A673 (cell line): ENCODE measurements at regions not wholly inside any gene's neighbourhood (a gene's known extent, or its start where the extent isn't known, plus 50 kb on each side); places are given as distances from the start of the nearest gene placed in this dataset.

ENCODE experiments used
- BruUV-seq: library from RNA; stranded (reverse); fragments of 400-500 nt; replicated peaks from 2 replicates; lab custom pipeline; 2021; lab: Mats Ljungman, UMichigan
- CTCF ChIA-PET: fragments of 300-600 bp; sonication (Branson Sonifier 250); formaldehyde crosslinking; loops from one replicate; lab custom pipeline; 2022; ENCODE audit warnings: antibody characterized with exemption; lab: Charles Lee
- POLR2A ChIA-PET: fragments of 300-600 bp; sonication (Branson Sonifier 250); formaldehyde crosslinking; loops from one replicate; lab custom pipeline; 2022; ENCODE audit warnings: antibody characterized with exemption; ENCODE audit not compliant: low non-redundant PET; lab: Charles Lee
- DNase-seq: peaks from one replicate; pipeline ENCODE4 v3.0.0-alpha.2; 2015; ENCODE audit warnings: low spot score
- H3K27ac ChIP-seq: fragments of 200-600 bp; sonication (generic); 2 replicates; pipeline ENCODE4 v1.5.1; 2016; ENCODE audit warnings: mixed run types, low read depth, mild to moderate bottlenecking, mixed read lengths, antibody characterized with exemption, low read length; ENCODE audit not compliant: poor library complexity, severe bottlenecking
- H3K27me3 ChIP-seq: fragments of 200-600 bp; sonication (generic); replicated peaks from 2 replicates; pipeline ENCODE4 v1.6.1; 2017; ENCODE audit warnings: mixed run types, low read depth, mild to moderate bottlenecking, mixed read lengths, antibody characterized with exemption, low read length; ENCODE audit not compliant: insufficient read depth, poor library complexity
- H3K36me3 ChIP-seq: fragments of 200-600 bp; sonication (generic); 2 replicates; pipeline ENCODE4 v1.6.1; 2016; ENCODE audit warnings: mixed run types, mild to moderate bottlenecking, mixed read lengths, antibody characterized with exemption, low read length; ENCODE audit not compliant: insufficient read depth, poor library complexity, severe bottlenecking
- H3K4me1 ChIP-seq: fragments of 200-600 bp; sonication (generic); 2 replicates; pipeline ENCODE4 v1.6.1; 2017; ENCODE audit warnings: mixed run types, mild to moderate bottlenecking, mixed read lengths, antibody characterized with exemption, low read length; ENCODE audit not compliant: insufficient read depth, poor library complexity, severe bottlenecking
- H3K4me3 ChIP-seq: fragments of 200-600 bp; sonication (generic); 2 replicates; pipeline ENCODE4 v1.5.1; 2016; ENCODE audit warnings: low read depth, mixed run types, mild to moderate bottlenecking, mixed read lengths, low read length; ENCODE audit not compliant: poor library complexity, severe bottlenecking
- H3K9me3 ChIP-seq: fragments of 200-600 bp; sonication (generic); 2 replicates; pipeline ENCODE4 v1.6.1; 2016; ENCODE audit warnings: mixed run types, low read depth, mild to moderate bottlenecking, mixed read lengths, antibody characterized with exemption, low read length; ENCODE audit not compliant: poor library complexity, severe bottlenecking
- CTCF ChIP-seq: fragments of 300-800, 200-600 bp; sonication (generic); conservative IDR thresholded peaks from 2 replicates; pipeline ENCODE4 v1.5.1; 2017; ENCODE audit warnings: low read depth, mild to moderate bottlenecking, antibody characterized with exemption, low read length, moderate library complexity, mixed read lengths
- EZH2 ChIP-seq: fragments of 200-600 bp; sonication (generic); IDR thresholded peaks from 2 replicates; pipeline ENCODE4 v1.6.1; 2017; ENCODE audit warnings: borderline replicate concordance, low read depth, mild to moderate bottlenecking, mixed read lengths, antibody characterized with exemption, low read length; ENCODE audit not compliant: poor library complexity, severe bottlenecking
- intact Hi-C: fragments of 100-400 bp; cut with micrococcal nuclease; formaldehyde crosslinking; loops from one replicate; pipeline ENCODE4 v1.10.0; 2022; ENCODE audit not compliant: unreplicated experiment

- H3K4me1 ChIP-seq: no peaks in the 10 kb centered on the region
- TF ChIP-seq CTCF (no peak), EZH2 (no peak)
- no peaks in the 10 kb centered on the region for H3K36me3 ChIP-seq
- ChIA-PET CTCF (no interaction called here), POLR2A (no interaction called here)
- no TSS peak for BruUV-seq
- H3K27ac ChIP-seq: no peak overlapping the region
- H3K4me3 ChIP-seq: no peak overlapping the region
- no peak for DNase-seq
- no peaks in the 10 kb centered on the region for H3K9me3 ChIP-seq
- no peaks in the 10 kb centered on the region for H3K27me3 ChIP-seq
- intact Hi-C loops: no loop called here
Measured at GRCh38 chr16:14345512-14346115, 274.5 kb downstream of the MRTFB start.

GRCh38 chr16:14344945-14345344 is 273.8 kb downstream of the MRTFB start:
- TF ChIP-seq EZH2 (no peak), CTCF (no peak)
- no peak overlapping the region for H3K27ac ChIP-seq
- DNase-seq: no peak
- intact Hi-C loops: no loop called here
- H3K4me1 ChIP-seq: no peaks in the 10 kb centered on the region
- no peaks in the 10 kb centered on the region for H3K36me3 ChIP-seq
- POLR2A ChIA-PET: interaction anchor here (0.6 kb wide), 1 partner anchor 251 kb away, joined by 4 read pairs; no protein-coding TSS in a partner anchor
- H3K4me3 ChIP-seq: no peak overlapping the region
- no TSS peak for BruUV-seq
- no peaks in the 10 kb centered on the region for H3K9me3 ChIP-seq
- CTCF ChIA-PET: no interaction called here
- no peaks in the 10 kb centered on the region for H3K27me3 ChIP-seq

DNA sequence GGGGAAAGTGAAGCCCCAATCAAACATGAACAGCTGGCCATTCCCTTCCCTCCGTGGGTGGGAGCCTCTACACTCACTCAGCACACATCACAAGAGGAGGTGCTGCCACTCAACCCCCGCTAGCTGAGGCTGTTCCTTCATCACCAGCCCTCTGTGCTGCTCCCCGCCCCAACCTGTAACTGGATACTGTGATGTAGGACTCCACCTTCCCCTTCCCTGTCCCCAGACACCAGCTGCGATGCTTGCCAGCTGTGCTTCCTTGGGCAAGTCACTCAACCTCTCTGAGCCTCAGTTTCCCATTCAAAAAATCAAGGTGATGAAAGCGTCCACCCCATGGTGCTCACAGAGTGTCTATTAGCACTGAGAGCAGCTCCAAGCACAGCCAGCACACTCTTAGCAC is 273.2 kb downstream of the MRTFB start:
- intact Hi-C loops: no loop called here
- Histone ChIP-seq H3K36me3 (no peaks in the 10 kb centered on the region), H3K4me1 (no peaks in the 10 kb centered on the region), H3K4me3 (no peak overlapping the region), H3K27ac (no peak overlapping the region), H3K27me3 (no peaks in the 10 kb centered on the region), H3K9me3 (no peaks in the 10 kb centered on the region)
- TF ChIP-seq EZH2 (no peak), CTCF (no peak)
- ChIA-PET POLR2A (interaction anchor here (0.6 kb wide), 1 partner anchor 251 kb away, joined by 4 read pairs; no protein-coding TSS in a partner anchor), CTCF (no interaction called here)
- no TSS peak for BruUV-seq
- no peak for DNase-seq
